ENCODE measurements at regions not wholly inside any gene's neighbourhood (a gene's known extent, or its start where the extent isn't known, plus 50 kb on each side); places are given as distances from the start of the nearest gene placed in this dataset.

GRCh38 chr10:4721999-4722753 is 103.8 kb upstream of the AKR1E2 start:
- POLR2A ChIA-PET = no interaction called here
- intact Hi-C loops (cut with micrococcal nuclease) = no loop called here
- Mint-ChIP-seq H3K27me3 (peaks cover 2% of the 10 kb centered on the region), H3K27ac (no peak overlapping the region), H3K36me3 (ENCODE audit: low read depth) (no peaks in the 10 kb centered on the region), H3K9me3 (no peaks in the 10 kb centered on the region), H3K4me1 (no peaks in the 10 kb centered on the region), H3K4me3 (no peak overlapping the region)
- DNase-seq (no peak), ATAC-seq (ENCODE audit: low read depth) (no peak)
- CTCF ChIA-PET = no interaction called here
- no peak for TF ChIP-seq CTCF (IDR thresholded peaks at IDR 0.05)

GRCh38 chr10:4720463-4720862 is 105.5 kb upstream of the AKR1E2 start:
- DNase-seq (no peak), ATAC-seq (ENCODE audit: low read depth) (no peak)
- H3K36me3 Mint-ChIP-seq (ENCODE audit: low read depth) = no peaks in the 10 kb centered on the region
- ChIA-PET POLR2A (no interaction called here), CTCF (no interaction called here)
- H3K27me3 Mint-ChIP-seq = peaks cover 2% of the 10 kb centered on the region
- H3K4me3 Mint-ChIP-seq = no peak overlapping the region
- no peak for TF ChIP-seq CTCF (IDR thresholded peaks at IDR 0.05)
- H3K27ac Mint-ChIP-seq = no peak overlapping the region
- H3K9me3 Mint-ChIP-seq = no peaks in the 10 kb centered on the region
- H3K4me1 Mint-ChIP-seq = no peaks in the 10 kb centered on the region
- intact Hi-C loops (cut with micrococcal nuclease) = no loop called here

- intact Hi-C loops (cut with micrococcal nuclease) = no loop called here
- Mint-ChIP-seq H3K36me3 (ENCODE audit: low read depth) (no peaks in the 10 kb centered on the region), H3K9me3 (no peaks in the 10 kb centered on the region), H3K4me1 (no peaks in the 10 kb centered on the region), H3K27me3 (peaks cover 2% of the 10 kb centered on the region), H3K27ac (no peak overlapping the region), H3K4me3 (no peak overlapping the region)
- ATAC-seq (ENCODE audit: low read depth) = no peak
- ChIA-PET POLR2A (no interaction called here), CTCF (interaction anchor here (1.6 kb wide), 1 partner anchor 9 kb away, joined by 3 read pairs; no protein-coding TSS in a partner anchor)
- TF ChIP-seq CTCF (IDR thresholded peaks at IDR 0.05) = no peak
- no peak for DNase-seq
These were observed 106.3 kb upstream of the AKR1E2 start for GRCh38 chr10:4719671-4720070.

GRCh38 chr10:4719036-4719435 is 107.0 kb upstream of the AKR1E2 start:
- no peak for TF ChIP-seq CTCF (IDR thresholded peaks at IDR 0.05)
- H3K4me3 Mint-ChIP-seq = no peak overlapping the region
- ChIA-PET CTCF (interaction anchor here (1.6 kb wide), 1 partner anchor 9 kb away, joined by 3 read pairs; no protein-coding TSS in a partner anchor), POLR2A (no interaction called here)
- ATAC-seq (ENCODE audit: low read depth) = no peak
- no peak overlapping the region for H3K27ac Mint-ChIP-seq
- H3K36me3 Mint-ChIP-seq (ENCODE audit: low read depth) = no peaks in the 10 kb centered on the region
- peaks cover 2% of the 10 kb centered on the region for H3K27me3 Mint-ChIP-seq
- H3K9me3 Mint-ChIP-seq = no peaks in the 10 kb centered on the region
- intact Hi-C loops (cut with micrococcal nuclease) = no loop called here
- no peak for DNase-seq
- H3K4me1 Mint-ChIP-seq = no peaks in the 10 kb centered on the region

GRCh38 chr10:4718544-4718943 is 107.5 kb upstream of the AKR1E2 start:
- Mint-ChIP-seq H3K27me3 (peaks cover 2% of the 10 kb centered on the region), H3K9me3 (no peaks in the 10 kb centered on the region), H3K4me1 (no peaks in the 10 kb centered on the region), H3K36me3 (ENCODE audit: low read depth) (no peaks in the 10 kb centered on the region), H3K4me3 (no peak overlapping the region), H3K27ac (no peak overlapping the region)
- DNase-seq (no peak), ATAC-seq (ENCODE audit: low read depth) (no peak)
- POLR2A ChIA-PET = no interaction called here
- TF ChIP-seq CTCF (IDR thresholded peaks at IDR 0.05) = no peak
- intact Hi-C loops (cut with micrococcal nuclease) = no loop called here
- CTCF ChIA-PET = interaction anchor here (1.6 kb wide), 1 partner anchor 8 kb away, joined by 3 read pairs; no protein-coding TSS in a partner anchor
